ENCODE measurements at regions not wholly inside any gene's neighbourhood (a gene's known extent, or its start where the extent isn't known, plus 50 kb on each side); places are given as distances from the start of the nearest gene placed in this dataset.

- TF ChIP-seq CTCF (IDR thresholded peaks at IDR 0.05; ENCODE audit: control extremely low read depth in 1 of 3, insufficient read depth in 1 of 3, low read depth in 1 of 3, low read length in 3 of 3) (peak in 2 of 3 experiments; percentile 28 to 67; a peak in 2 of 4 replicates), SP1 (IDR thresholded peaks at IDR 0.05; ENCODE audit: low read depth, low read length) (no peak), BRCA1 (IDR thresholded peaks at IDR 0.05; ENCODE audit: low read depth, low read length) (no peak), CHD2 (IDR thresholded peaks at IDR 0.05; ENCODE audit: low read length) (no peak), CREB1 (IDR thresholded peaks at IDR 0.05) (no peak), RXRA (IDR thresholded peaks at IDR 0.05; ENCODE audit: insufficient read depth, low read depth, low read length) (no peak)
Observed at GRCh38 chr18:39966275-39966674, 1988.8 kb upstream of the PIK3C3 start.

All from H1 (cell line).